Adrenal gland (tissue), 9 donors: ENCODE measurements at regions not wholly inside any gene's neighbourhood (a gene's known extent, or its start where the extent isn't known, plus 50 kb on each side); places are given as distances from the start of the nearest gene placed in this dataset.

Experiments
- DNase-seq, 7 donors: peaks; one replicate each; pipeline ENCODE4 v3.0.0-alpha.2; 2019 to 2020
- H3K27ac ChIP-seq, 5 donors: fragments of 200-600 bp; sonication (generic) in 4 of 5; 1 replicate in 3 of 5; 2 replicates in 2 of 5; pipeline versions ENCODE4 v1.5.1 to v1.8.0; 2016 to 2020; ENCODE audit warnings: mild to moderate bottlenecking in 1 of 5
- H3K27me3 ChIP-seq: fragments of 200-600 bp; 2 replicates; pipeline ENCODE4 v1.8.0; 2021
- H3K36me3 ChIP-seq, 2 donors: fragments of 200-600 bp; replicated peaks in 1 of 2; 1 replicate in 1 of 2; 2 replicates in 1 of 2; pipeline versions ENCODE4 v1.5.1 to v1.8.0; 2018 to 2022
- H3K4me1 ChIP-seq, 2 donors: fragments of 200-600 bp; replicated peaks in 1 of 2; 1 replicate in 1 of 2; 2 replicates in 1 of 2; pipeline versions ENCODE4 v1.5.1 to v1.8.0; 2018 to 2021
- H3K4me3 ChIP-seq, 4 donors: fragments of 200-600 bp; sonication (generic) in 3 of 4; one replicate each; pipeline ENCODE4 v1.5.1; 2016 to 2018
- H3K9me3 ChIP-seq, 3 donors: fragments of 200-600 bp; sonication (generic) in 1 of 3; replicated peaks in 1 of 3; 1 replicate in 2 of 3; 2 replicates in 1 of 3; pipeline versions ENCODE4 v1.5.1 to v1.8.0; 2016 to 2021
- CTCF ChIP-seq, 6 experiments: fragments of 450-650 bp in 4 of 6; fragments of 200-600 bp in 2 of 6; sonication (generic) in 1 of 6; IDR thresholded peaks; 1 replicate in 5 of 6; 2 replicates in 1 of 6; pipeline versions ENCODE4 v1.5.1 to v1.8.0; 2016 to 2021; ENCODE audit warnings: antibody characterized with exemption in 6 of 6, mild to moderate bottlenecking in 2 of 6, moderate library complexity in 1 of 6
- POLR2A ChIP-seq, 2 donors: fragments of 450-650 bp; IDR thresholded peaks; one replicate each; pipeline ENCODE4 v1.6.1; 2017; ENCODE audit warnings: antibody characterized with exemption in 2 of 2, mild to moderate bottlenecking in 2 of 2, moderate library complexity in 1 of 2
- WGBS, 4 donors: extraction: QIAGEN DNeasy Blood & Tissue Kit in 2 of 4; methylation state at CpG; one replicate each; pipeline versions ENCODE4 v1.1.5 to v1.1.7; 2013 to 2017; 5-methylcytosine and 5-hydroxymethylcytosine counted together
- intact Hi-C, 2 donors: fragments of 100-400 bp; cut with DNase I; formaldehyde crosslinking; loops; one replicate each; pipeline versions ENCODE4 v1.14.1 to v1.15.0; 2022 to 2023
- donor health status: healthy with polysubstance abuse.
- donor health status: Bipolar disorder and iron deficiency.
- donor health status: DM: yes; HTN: yes; CAD: no.
- donor health status: DM: no; HTN: no; CAD: no.
- donor health status: DM: no; HTN: no; CAD: no.

- no peaks in the 10 kb centered on the region for H3K36me3 ChIP-seq
- no peak overlapping the region for H3K4me3 ChIP-seq
- H3K27me3 ChIP-seq, result peaks cover 4% of the 10 kb centered on the region
- DNase-seq, result peak in 1 of 7 donors; percentile 10
- H3K9me3 ChIP-seq, result no peaks in the 10 kb centered on the region
- no peak overlapping the region for H3K27ac ChIP-seq
- WGBS, 4 donors, result 50 to 78% (median 67%) methylated on average over 5 of the region's 5 CpGs
- H3K4me1 ChIP-seq, result no peaks in the 10 kb centered on the region
- TF ChIP-seq POLR2A (IDR thresholded peaks at IDR 0.05), result no peak
- no peak for TF ChIP-seq CTCF (IDR thresholded peaks at IDR 0.05)
- intact Hi-C loops, result no loop called here
These were observed 191.0 kb downstream of the IRF8 start for GRCh38 chr16:86089991-86090390.

- Histone ChIP-seq H3K27me3 (peaks cover 4% of the 10 kb centered on the region), H3K27ac (no peak overlapping the region), H3K4me1 (no peaks in the 10 kb centered on the region), H3K4me3 (no peak overlapping the region), H3K9me3 (no peaks in the 10 kb centered on the region), H3K36me3 (no peaks in the 10 kb centered on the region)
- no peak for DNase-seq
- TF ChIP-seq CTCF (IDR thresholded peaks at IDR 0.05) (no peak), POLR2A (IDR thresholded peaks at IDR 0.05) (no peak)
- intact Hi-C loops, result no loop called here
- WGBS, 4 donors, result 51 to 58% (median 55%) methylated on average over 8 to 9 of the region's 9 CpGs
These were observed 191.7 kb downstream of the IRF8 start for GRCh38 chr16:86090461-86091170.

GRCh38 chr16:86091976-86092375, 193.0 kb downstream of the IRF8 start:
- Histone ChIP-seq H3K4me1 (no peaks in the 10 kb centered on the region), H3K27me3 (peaks cover 4% of the 10 kb centered on the region), H3K36me3 (no peaks in the 10 kb centered on the region), H3K4me3 (no peak overlapping the region), H3K27ac (no peak overlapping the region), H3K9me3 (no peaks in the 10 kb centered on the region)
- 76 to 89% (median 84%) methylated on average over 7 of the region's 7 CpGs for WGBS, 4 donors
- TF ChIP-seq POLR2A (IDR thresholded peaks at IDR 0.05) (no peak), CTCF (IDR thresholded peaks at IDR 0.05) (no peak)
- intact Hi-C loops, result no loop called here
- peak in 1 of 7 donors; percentile 1 for DNase-seq

DNA sequence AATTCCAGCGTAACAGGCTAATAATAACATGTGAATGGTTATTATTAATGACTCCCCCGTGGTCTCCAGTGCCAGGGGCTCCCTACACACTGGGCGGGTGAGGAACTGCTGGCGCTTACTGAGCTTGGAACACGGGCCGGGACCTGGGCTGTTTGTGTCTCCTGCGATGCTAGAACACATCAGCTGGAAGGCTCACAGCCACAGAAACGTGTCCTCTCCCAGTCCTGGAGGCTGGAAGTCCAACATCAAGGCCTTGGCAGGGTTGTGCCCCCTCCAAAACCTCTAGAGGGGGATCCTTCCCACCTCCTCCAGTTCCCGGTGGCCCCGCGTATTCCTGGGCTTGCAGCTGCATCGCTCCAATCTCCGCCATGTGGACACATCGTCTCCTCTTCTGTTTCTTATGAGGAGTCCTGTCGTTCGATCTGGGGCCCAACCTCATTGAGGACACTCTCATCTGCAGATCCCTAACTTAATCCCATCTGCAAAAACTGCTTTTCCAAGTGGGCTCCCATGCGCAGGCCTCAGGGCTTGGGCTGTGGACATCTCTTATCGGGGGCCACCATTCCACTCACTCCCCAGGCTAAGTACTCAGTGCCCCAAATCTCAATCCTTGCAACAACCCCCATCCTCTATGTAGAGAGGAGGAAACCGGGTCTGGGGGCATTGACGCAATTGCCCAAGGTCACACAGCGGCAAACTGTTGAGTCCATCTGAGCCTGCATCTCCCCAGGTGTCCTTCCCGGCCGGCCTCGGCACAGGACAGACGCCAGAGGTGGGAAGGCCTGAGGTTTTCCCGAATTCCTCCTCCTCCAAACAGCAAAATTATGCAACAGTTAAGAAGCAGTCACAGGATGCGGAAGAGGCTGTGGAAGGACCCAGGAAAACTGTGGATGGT, 193.9 kb downstream of the IRF8 start:
- no peak for TF ChIP-seq CTCF (IDR thresholded peaks at IDR 0.05)
- no peak for TF ChIP-seq POLR2A (IDR thresholded peaks at IDR 0.05)
- H3K9me3 ChIP-seq, result no peaks in the 10 kb centered on the region
- H3K4me3 ChIP-seq, result no peak overlapping the region
- intact Hi-C loops, result no loop called here
- H3K27me3 ChIP-seq, result peaks cover 4% of the 10 kb centered on the region
- DNase-seq, result peak in 1 of 7 donors; percentile 5
- no peaks in the 10 kb centered on the region for H3K4me1 ChIP-seq
- 83 to 91% (median 85%) methylated on average over 24 to 27 of the region's 27 CpGs for WGBS, 4 donors
- H3K27ac ChIP-seq, result no peak overlapping the region
- no peaks in the 10 kb centered on the region for H3K36me3 ChIP-seq
